Spleen (tissue), 7 donors: ENCODE measurements at regions not wholly inside any gene's neighbourhood (a gene's known extent, or its start where the extent isn't known, plus 50 kb on each side); places are given as distances from the start of the nearest gene placed in this dataset.

Source experiments
- POLR2A ChIP-seq, 3 donors: fragments of 450-650 bp; IDR thresholded peaks; one replicate each; pipeline ENCODE4 v1.5.1; 2017; ENCODE audit warnings: antibody characterized with exemption in 3 of 3, mild to moderate bottlenecking in 1 of 3
- TF ChIP-seq, protein P1 (sequence below), 11 experiments: fragments of 200-600 bp in 7 of 11; fragments of 450-650 bp in 4 of 11; sonication (generic) in 4 of 11; IDR thresholded peaks in 8 of 11; conservative IDR thresholded peaks in 3 of 11; 1 replicate in 7 of 11; 2 replicates in 4 of 11; pipeline versions ENCODE4 v1.4.0 to v1.8.0; 2016 to 2021; ENCODE audit warnings: antibody characterized with exemption in 11 of 11, inconsistent platforms in 4 of 11, mild to moderate bottlenecking in 1 of 11
- donor health status: DM: no; HTN: no; CAD: no; lungs with moderate emphysema.
- donor health status: DM: no; HTN: no; CAD: no.
- donor health status: DM: no; HTN: no; CAD: no.

DNA sequence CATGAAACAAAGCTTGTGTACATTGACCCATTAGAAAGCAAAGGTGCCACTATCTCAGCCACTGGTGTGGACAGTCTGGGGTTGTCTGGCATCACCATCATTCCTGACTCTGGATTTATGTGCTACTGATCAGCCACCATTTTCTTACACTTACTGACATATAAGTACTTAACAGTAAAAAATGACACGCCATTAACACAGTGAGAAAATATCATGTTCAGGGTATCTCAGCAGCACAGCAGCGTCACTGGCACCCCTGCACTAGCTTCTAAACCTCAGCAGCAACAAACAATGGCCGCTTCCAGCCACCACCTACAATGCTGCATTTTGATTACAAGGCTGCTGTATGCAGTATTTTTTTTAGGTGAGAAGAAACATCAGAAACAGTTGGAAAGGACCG lies 253.4 kb upstream of the HDAC4 start:
- TF ChIP-seq, protein P1, sequence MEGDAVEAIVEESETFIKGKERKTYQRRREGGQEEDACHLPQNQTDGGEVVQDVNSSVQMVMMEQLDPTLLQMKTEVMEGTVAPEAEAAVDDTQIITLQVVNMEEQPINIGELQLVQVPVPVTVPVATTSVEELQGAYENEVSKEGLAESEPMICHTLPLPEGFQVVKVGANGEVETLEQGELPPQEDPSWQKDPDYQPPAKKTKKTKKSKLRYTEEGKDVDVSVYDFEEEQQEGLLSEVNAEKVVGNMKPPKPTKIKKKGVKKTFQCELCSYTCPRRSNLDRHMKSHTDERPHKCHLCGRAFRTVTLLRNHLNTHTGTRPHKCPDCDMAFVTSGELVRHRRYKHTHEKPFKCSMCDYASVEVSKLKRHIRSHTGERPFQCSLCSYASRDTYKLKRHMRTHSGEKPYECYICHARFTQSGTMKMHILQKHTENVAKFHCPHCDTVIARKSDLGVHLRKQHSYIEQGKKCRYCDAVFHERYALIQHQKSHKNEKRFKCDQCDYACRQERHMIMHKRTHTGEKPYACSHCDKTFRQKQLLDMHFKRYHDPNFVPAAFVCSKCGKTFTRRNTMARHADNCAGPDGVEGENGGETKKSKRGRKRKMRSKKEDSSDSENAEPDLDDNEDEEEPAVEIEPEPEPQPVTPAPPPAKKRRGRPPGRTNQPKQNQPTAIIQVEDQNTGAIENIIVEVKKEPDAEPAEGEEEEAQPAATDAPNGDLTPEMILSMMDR (IDR thresholded peaks at IDR 0.05 in 8 of 11, conservative IDR thresholded peaks at IDR 0.05 in 3 of 11), result no peak
- no peak for TF ChIP-seq POLR2A (IDR thresholded peaks at IDR 0.05)
